Gastroesophageal sphincter (tissue), 4 donors: ENCODE measurements at regions not wholly inside any gene's neighbourhood (a gene's known extent, or its start where the extent isn't known, plus 50 kb on each side); places are given as distances from the start of the nearest gene placed in this dataset.

Experiments
- ATAC-seq: fragments of 150-250 bp; one replicate; pipeline ENCODE4 v1.9.1; 2016; ENCODE audit warnings: mild to moderate bottlenecking, moderate library complexity
- H3K27ac ChIP-seq, 4 donors: fragments of 200-600 bp; sonication (generic) in 3 of 4; 1 replicate in 3 of 4; 2 replicates in 1 of 4; pipeline ENCODE4 v1.5.1; 2016 to 2019
- H3K27me3 ChIP-seq: fragments of 200-600 bp; sonication (generic); one replicate; pipeline ENCODE4 v1.5.1; 2019
- H3K36me3 ChIP-seq, 2 donors: fragments of 200-600 bp; sonication (generic); one replicate each; pipeline ENCODE4 v1.5.1; 2019; ENCODE audit warnings: control low read depth in 1 of 2
- H3K4me1 ChIP-seq, 3 donors: fragments of 200-600 bp; sonication (generic); 1 replicate in 2 of 3; 2 replicates in 1 of 3; pipeline ENCODE4 v1.5.1; 2016 to 2019; ENCODE audit warnings: control low read depth in 2 of 3
- H3K4me3 ChIP-seq, 2 donors: fragments of 200-600 bp; sonication (generic); one replicate each; pipeline ENCODE4 v1.5.1; 2019; ENCODE audit warnings: mild to moderate bottlenecking in 1 of 2, moderate library complexity in 1 of 2
- H3K9me3 ChIP-seq, 3 donors: fragments of 200-600 bp; sonication (generic); one replicate each; pipeline ENCODE4 v1.5.1; 2017 to 2019; ENCODE audit warnings: control low read depth in 2 of 3
- EP300 ChIP-seq: sonication (generic); formaldehyde crosslinking; IDR thresholded peaks from one replicate; pipeline ENCODE4 v1.6.1; 2017; ENCODE audit warnings: antibody characterized with exemption, mild to moderate bottlenecking
- POLR2A ChIP-seq, 2 donors: fragments of 450-650 bp; IDR thresholded peaks; one replicate each; pipeline ENCODE4 v1.6.1; 2017; ENCODE audit warnings: antibody characterized with exemption in 2 of 2, mild to moderate bottlenecking in 2 of 2, moderate library complexity in 1 of 2
- POLR2AphosphoS5 ChIP-seq: sonication (generic); formaldehyde crosslinking; IDR thresholded peaks from one replicate; pipeline ENCODE4 v1.6.1; 2017; ENCODE audit warnings: antibody characterized with exemption
- WGBS, 2 donors: methylation state at CpG; one replicate each; pipeline ENCODE4 v1.1.5; 2018; ENCODE audit warnings: low coverage in 1 of 2; 5-methylcytosine and 5-hydroxymethylcytosine counted together
- TF ChIP-seq, protein P1 (sequence below), 4 experiments: fragments of 200-600 bp in 2 of 4; fragments of 450-650 bp in 2 of 4; sonication (generic) in 1 of 4; IDR thresholded peaks; one replicate each; pipeline ENCODE4 v1.5.1; 2017 to 2019; ENCODE audit warnings: antibody characterized with exemption in 4 of 4, mild to moderate bottlenecking in 2 of 4, moderate library complexity in 2 of 4

DNA sequence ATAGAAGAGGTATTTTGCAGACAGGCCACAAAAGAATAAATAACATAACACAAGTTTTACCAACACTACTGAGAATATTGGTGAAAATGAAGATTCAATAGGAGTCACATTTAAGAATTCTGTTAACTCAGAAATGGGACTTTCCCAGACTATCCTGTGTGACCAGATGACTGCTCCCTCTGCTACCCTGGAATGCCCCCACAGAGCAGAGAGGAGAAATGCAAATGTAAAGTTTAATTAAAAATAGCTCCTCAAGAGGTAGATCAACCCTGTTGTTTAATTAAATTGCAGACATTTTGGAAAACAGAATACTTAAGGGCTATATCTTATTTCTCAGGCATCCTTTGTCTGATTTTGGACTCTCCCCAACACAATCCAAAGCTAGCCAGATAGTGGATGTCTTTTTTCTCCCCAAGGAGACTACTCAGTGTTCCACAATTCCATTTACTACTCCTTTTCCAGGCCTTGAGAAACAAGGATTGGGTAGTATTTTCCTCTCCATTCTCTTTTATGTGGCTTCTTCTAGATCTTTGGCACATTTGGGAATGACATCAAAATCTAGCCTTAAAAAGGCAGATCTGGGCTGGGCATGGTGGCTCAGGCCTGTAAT lies 104.7 kb upstream of the TSC22D1 start:
- no peaks in the 10 kb centered on the region for H3K27me3 ChIP-seq
- H3K36me3 ChIP-seq, result no peaks in the 10 kb centered on the region
- no peak overlapping the region for H3K4me3 ChIP-seq
- no peak for ATAC-seq
- no peak overlapping the region for H3K27ac ChIP-seq
- no peaks in the 10 kb centered on the region for H3K4me1 ChIP-seq
- TF ChIP-seq POLR2A (IDR thresholded peaks at IDR 0.05), result no peak
- no peak for TF ChIP-seq POLR2AphosphoS5
- no peak for TF ChIP-seq EP300
- TF ChIP-seq, protein P1, sequence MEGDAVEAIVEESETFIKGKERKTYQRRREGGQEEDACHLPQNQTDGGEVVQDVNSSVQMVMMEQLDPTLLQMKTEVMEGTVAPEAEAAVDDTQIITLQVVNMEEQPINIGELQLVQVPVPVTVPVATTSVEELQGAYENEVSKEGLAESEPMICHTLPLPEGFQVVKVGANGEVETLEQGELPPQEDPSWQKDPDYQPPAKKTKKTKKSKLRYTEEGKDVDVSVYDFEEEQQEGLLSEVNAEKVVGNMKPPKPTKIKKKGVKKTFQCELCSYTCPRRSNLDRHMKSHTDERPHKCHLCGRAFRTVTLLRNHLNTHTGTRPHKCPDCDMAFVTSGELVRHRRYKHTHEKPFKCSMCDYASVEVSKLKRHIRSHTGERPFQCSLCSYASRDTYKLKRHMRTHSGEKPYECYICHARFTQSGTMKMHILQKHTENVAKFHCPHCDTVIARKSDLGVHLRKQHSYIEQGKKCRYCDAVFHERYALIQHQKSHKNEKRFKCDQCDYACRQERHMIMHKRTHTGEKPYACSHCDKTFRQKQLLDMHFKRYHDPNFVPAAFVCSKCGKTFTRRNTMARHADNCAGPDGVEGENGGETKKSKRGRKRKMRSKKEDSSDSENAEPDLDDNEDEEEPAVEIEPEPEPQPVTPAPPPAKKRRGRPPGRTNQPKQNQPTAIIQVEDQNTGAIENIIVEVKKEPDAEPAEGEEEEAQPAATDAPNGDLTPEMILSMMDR (IDR thresholded peaks at IDR 0.05), result no peak
- H3K9me3 ChIP-seq, result no peaks in the 10 kb centered on the region

DNA sequence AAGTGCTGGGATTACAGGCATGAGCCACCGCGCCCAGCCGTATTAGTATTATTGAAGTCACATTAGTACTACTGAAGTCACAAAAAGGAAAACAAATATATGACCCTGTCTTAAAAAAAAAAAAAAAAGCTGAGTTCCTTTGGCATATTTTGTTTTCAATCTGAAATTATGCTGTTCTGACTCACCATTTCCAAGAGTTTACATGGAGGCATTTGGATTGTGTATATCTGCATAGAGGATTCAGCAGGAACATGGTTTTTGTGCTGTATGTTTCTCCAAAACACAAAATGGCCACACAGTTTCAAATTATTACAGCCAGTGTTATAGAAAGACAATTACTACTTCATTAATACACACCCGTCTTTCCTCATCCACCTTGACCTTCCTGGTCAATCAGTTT lies 103.5 kb upstream of the TSC22D1 start:
- Histone ChIP-seq H3K27ac (no peak overlapping the region), H3K36me3 (no peaks in the 10 kb centered on the region), H3K4me1 (no peaks in the 10 kb centered on the region), H3K27me3 (no peaks in the 10 kb centered on the region), H3K9me3 (no peaks in the 10 kb centered on the region), H3K4me3 (no peak overlapping the region)
- TF ChIP-seq, protein P1 (IDR thresholded peaks at IDR 0.05), result no peak
- TF ChIP-seq EP300, result no peak
- TF ChIP-seq POLR2A (IDR thresholded peaks at IDR 0.05), result no peak
- no peak for TF ChIP-seq POLR2AphosphoS5
- ATAC-seq, result no peak
- WGBS, 2 donors, result 62 to 87% methylated on average over 4 of the region's 4 CpGs

DNA sequence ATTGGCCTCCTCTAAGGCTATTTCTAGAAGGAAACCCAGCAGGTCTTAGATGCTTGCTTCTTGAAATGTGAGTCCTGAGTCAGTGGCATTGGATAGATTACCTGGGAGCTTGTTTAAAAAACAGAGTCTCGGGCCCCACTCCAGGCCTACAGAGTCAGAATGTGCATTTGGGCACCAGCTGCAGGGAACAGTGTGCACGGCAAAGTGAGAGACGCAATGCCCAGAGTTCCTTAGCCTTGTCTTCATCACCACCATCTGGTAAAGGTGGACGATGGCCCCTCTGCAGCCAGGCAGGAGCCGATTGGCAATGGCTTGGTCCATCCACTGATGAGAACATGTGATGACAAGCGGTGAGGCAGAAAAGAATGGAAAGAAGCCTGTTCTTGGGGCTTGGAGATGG lies 102.1 kb upstream of the TSC22D1 start:
- Histone ChIP-seq H3K36me3 (no peaks in the 10 kb centered on the region), H3K9me3 (no peaks in the 10 kb centered on the region), H3K4me1 (no peaks in the 10 kb centered on the region), H3K4me3 (no peak overlapping the region), H3K27me3 (no peaks in the 10 kb centered on the region), H3K27ac (no peak overlapping the region)
- ATAC-seq, result no peak
- TF ChIP-seq POLR2AphosphoS5 (no peak), POLR2A (IDR thresholded peaks at IDR 0.05) (no peak), EP300 (no peak)
- WGBS, 2 donors, result 81% methylated on average over 6 of the region's 6 CpGs; no CpG with 5 or more reads in 1 of the 2 donors

DNA sequence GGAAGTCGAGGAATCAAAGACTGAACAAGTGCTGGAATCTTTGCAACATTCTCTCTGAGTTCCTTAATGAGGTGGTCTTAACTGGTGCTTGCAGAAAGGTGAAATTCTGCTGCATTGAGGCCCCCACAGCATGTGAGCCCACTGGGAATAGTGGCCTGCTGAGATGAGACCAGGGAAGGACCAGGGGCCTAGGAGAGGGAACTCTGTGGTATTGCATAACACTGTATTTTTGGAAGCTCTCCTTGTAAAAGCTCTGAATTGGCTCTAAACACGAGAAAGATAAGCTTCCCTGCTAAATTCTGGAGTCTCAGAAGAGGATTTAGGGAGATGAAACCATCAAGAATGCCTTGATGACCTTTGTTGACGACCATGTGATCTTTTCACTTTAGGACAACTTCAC lies 100.4 kb upstream of the TSC22D1 start:
- WGBS, 2 donors, result 81 to 84% methylated on average over 3 of the region's 3 CpGs
- Histone ChIP-seq H3K27ac (no peak overlapping the region), H3K9me3 (no peaks in the 10 kb centered on the region), H3K4me3 (no peak overlapping the region), H3K36me3 (no peaks in the 10 kb centered on the region), H3K27me3 (no peaks in the 10 kb centered on the region), H3K4me1 (no peaks in the 10 kb centered on the region)
- no peak for ATAC-seq
- TF ChIP-seq POLR2AphosphoS5 (no peak), EP300 (no peak), POLR2A (IDR thresholded peaks at IDR 0.05) (no peak)
- TF ChIP-seq, protein P1 (IDR thresholded peaks at IDR 0.05), result no peak

DNA sequence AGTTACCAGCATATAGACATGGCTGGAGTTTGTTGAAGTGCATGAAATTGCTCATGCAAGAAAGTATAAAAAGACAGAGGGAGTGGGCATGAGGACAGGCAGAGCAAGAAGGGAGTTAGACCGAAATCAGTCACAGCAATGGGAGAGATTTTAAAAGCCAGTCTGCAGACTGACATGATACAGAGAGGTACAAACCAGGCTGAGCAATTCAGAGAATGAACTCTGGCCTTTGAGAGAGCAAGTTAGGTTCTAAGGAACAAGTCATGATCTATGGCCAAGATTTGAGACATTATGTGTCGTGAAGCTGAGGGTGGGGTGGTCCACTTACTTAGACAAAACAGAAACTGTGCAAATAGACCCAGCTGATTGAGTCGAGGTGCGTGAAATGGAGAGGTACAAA lies 93.4 kb upstream of the TSC22D1 start:
- Histone ChIP-seq H3K27ac (no peak overlapping the region), H3K4me3 (no peak overlapping the region), H3K36me3 (no peaks in the 10 kb centered on the region), H3K9me3 (no peaks in the 10 kb centered on the region), H3K4me1 (peaks cover 2 to 14% (median 4%) of the 10 kb centered on the region in 3 donors), H3K27me3 (no peaks in the 10 kb centered on the region)
- WGBS, 2 donors, result 91 to 95% methylated on average over 3 to 4 of the region's 4 CpGs
- no peak for TF ChIP-seq POLR2AphosphoS5
- ATAC-seq, result no peak

DNA sequence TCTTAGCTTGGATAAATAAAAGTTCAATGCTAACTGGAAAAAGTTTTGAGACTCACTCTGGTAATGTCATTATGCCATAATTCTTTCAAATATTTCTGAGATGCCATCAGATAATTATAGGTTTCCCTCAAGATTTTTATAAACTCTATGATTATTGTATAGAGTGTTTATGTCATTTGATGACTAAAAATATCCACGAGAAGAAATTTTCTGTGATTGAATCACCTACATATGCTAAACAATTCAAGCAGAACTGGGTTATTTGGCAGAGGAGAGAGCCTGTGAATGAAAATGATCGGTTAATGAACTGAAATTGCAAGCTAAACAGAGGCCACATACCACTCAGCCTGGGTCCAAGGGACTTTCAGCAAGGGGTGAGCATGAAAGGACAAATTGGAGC lies 92.6 kb upstream of the TSC22D1 start:
- TF ChIP-seq POLR2A (IDR thresholded peaks at IDR 0.05) (no peak), EP300 (no peak), POLR2AphosphoS5 (no peak)
- TF ChIP-seq, protein P1 (IDR thresholded peaks at IDR 0.05), result no peak
- Histone ChIP-seq H3K36me3 (no peaks in the 10 kb centered on the region), H3K9me3 (no peaks in the 10 kb centered on the region), H3K4me1 (peaks cover 2 to 14% (median 4%) of the 10 kb centered on the region in 3 donors), H3K27me3 (no peaks in the 10 kb centered on the region), H3K4me3 (no peak overlapping the region), H3K27ac (no peak overlapping the region)
- WGBS, 2 donors, result 28 to 51% methylated on average over 2 of the region's 2 CpGs
- no peak for ATAC-seq
